HG03097 (cell line): ENCODE measurements at regions not wholly inside any gene's neighbourhood (a gene's known extent, or its start where the extent isn't known, plus 50 kb on each side); places are given as distances from the start of the nearest gene placed in this dataset.

Source experiments
- ATAC-seq: cut with Tn5 transposase; IDR thresholded peaks from one replicate; pipeline ENCODE4 v1.9.1; 2021; ENCODE audit not compliant: unreplicated experiment, low FRiP score

DNA sequence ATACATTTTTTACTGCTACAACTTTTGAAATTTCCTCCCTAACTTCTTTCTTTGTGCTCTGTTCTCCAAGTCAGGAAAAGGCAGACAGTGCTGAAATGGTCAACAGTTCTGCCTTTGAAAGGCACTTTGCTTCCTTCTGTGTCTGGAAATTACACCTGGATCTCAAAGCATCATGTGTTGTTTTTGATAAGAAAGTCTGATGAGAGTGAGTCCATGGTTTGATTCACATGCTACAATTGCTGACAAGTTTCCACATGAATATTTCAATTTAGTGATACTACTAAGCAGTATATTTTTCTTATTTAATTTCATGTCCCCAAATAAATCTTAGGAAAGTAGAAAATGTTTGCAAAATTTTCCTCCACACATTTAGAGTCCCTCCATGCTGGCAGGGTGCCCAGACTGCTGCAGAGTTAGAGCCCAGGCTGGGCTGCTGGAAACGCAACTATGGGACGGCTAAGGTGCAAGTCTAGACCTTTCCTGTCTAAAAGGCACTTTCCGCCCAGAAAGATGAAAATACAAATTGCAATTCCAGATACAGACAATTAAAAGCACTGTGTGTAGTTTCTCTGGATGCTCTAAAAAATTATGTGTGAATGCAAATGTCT is 96.6 kb upstream of the RUNX1 start:
- no peak for ATAC-seq

DNA sequence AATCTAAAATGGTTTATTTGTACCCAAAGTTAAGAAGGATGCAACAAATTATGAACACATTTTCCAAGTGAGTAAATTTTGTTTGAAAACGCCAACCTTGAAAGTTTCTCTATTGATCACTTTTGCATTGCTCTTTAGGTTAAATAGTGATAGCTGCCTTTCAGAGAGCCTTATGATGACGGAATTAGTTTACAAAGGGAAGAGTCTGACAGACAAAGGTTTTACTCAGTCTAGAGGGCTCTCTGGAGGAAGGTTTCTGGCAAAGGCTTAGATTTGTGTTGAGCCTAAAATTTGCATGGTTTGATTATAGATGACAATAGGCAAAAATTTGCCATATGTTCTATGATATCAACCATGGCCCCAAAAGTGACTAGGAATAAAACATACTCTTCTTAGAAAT is 95.9 kb upstream of the RUNX1 start:
- ATAC-seq = no peak

DNA sequence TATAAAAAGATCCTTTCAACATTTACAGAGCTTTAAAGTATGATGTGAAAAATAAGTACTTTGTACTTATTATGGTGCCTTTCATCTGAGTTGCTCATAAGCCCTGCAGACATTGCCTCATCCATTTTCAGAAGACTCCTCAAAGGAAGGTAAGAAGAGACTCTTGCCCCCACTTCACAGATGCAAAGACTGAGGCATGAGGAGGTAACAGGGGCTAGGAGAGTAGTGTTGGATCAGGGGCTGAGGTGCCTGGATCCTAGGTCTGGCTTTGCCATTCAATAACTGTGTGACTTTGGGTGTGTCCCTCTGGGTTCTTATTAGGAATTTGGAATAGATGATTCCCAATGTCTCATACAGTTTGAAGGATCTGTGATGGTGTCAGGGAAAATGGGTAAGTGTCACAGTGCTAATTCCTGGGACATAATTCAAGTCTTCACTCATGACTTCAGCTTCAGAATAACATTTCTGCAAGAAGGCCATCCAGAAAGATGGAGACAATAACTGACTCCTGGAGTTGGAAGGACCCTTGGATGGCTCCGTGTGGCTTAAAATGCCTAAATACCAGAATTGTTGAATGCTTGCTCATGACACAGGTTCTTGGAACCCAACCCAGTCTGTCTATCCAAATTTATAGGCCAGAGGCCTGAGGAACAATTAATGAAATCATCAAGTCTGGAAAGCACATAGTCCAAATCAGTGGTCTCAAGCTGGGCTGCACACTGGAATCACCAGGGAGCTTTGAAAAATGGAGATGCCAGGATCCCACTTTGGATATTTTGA is 93.1 kb upstream of the RUNX1 start:
- no peak for ATAC-seq

DNA sequence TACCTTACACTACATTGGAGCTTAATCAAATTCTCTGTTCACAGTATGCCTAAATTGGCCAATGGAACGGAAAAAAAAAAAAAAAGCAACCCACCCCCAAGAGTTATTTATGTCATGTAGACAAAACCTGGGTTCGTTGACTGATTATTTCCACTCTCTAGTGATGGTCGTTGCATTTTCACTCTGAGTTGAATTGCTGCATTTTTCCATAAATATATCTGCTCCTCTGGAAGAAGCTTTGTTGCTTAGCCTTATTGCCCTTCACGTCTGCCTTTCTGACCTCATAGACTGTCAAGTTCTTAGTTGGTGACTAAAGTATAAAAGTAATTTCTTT is 90.2 kb upstream of the RUNX1 start:
- ATAC-seq = no peak

DNA sequence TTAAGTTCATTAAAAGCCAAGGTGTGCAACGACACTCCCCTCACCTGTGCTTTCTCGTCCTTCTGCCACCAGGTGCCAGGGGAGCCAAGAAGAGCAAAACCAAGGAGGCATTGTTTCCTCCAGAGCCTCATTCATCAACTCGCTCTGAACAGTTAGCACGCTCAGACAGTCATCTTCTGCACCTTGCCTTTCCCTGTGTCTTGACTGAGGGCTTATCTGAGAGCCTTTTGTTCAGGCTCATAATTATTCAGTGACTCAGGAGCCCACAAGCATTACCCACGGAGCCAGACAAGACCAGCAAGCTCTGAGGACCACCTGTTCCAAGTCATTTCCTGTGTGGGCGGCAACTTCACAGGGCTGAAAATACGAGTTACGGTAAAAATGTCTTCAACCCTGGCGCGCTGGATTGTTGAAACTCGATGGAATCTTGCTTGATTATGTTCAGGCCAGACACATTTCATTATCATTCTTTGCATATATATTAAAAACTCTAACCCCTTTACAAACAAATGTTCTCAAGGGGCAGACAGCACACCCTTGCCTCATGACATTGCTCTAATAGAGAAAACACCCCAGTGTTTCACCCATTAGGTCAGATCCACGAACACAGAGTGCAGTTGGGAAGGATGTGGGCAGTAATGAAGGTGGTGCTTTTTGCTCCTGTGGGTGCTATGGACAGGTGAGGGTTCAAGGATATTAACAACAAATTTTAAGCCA is 89.7 kb upstream of the RUNX1 start:
- ATAC-seq = no peak

DNA sequence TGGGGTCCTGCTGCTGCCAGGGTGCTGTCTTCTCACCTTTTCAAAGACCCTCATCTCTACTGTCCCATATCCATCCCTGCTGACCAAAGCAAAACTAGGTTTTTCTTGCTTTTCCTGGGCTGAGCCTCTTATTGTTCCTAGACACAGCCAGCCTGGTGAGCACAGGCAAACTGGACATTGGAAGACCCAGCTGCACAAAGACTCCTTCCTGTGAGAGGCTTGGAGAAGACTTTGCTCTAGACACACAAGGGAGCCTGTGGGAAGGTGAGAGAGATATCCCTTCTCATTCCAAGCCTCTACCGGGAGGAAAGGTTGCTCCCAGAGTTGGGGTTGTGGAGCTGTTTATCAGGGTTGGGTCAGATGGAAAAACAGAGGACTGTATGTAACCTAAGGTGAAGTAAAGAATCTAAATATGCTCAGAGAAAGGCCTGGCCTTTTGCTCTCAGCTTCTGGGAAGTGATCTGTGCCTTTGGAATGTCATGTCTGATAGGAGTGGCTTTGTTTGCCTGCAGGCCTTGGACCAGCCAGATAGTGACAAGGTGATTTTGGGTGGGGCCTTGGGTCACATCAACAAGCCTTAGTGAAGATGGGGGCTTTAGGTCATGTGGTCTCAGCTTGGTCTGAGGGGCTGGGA is 87.6 kb upstream of the RUNX1 start:
- no peak for ATAC-seq

DNA sequence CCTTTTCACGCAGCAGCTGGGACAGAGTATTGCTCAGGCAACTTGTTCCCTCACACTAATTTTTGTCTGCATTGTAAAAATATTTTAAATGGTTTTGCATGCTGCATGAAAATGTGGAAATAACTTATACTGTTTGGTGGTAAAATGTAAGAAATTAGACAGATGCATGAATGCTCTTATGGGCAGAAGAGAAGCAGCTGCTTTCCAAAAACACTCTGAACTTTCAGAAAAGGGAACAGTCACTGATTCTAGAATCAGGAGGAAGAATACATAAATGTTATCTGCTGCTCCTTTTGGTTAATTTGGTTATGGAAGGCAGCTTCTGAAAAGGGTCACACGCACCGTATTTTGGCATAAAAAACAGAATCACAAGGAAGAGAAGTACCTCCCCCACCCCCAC is 87.0 kb upstream of the RUNX1 start:
- ATAC-seq = no peak

DNA sequence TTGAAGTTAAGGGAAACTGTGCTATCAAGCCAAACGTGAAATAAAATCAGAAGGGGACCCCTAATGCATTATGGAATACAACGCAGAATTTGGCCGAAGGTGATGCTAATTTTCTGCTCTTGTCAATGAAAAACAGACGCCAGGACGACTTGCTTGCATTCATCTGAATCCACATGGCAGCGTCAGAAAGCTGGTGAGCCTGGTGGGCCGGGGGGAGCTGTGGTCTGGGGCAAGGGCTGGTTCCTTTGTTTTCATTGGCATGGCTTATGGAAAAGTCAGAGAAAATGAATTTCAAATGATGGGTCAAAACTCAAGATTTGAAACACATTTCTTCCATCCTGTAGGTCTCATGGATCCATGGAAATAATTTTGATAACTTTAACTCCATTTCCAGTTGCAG is 86.4 kb upstream of the RUNX1 start:
- ATAC-seq = no peak

DNA sequence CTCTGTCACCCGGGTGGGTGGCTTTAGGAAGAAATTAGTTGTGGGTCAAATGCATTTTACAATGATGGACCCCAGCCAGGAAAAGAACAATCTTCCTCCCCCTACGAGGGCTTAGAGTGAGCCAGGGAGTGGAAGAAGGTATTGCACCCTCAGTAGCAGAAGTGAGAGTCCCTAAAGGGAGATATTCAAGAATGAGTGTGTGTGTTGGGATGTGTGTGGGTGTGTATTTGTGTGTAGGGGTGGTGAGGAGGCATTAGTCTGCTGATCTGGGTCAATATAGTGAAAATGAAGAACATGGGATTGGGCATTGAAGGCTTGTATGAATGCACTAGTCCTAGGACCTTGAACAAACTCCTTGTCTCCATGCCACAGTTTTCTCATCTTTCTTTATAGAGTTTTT is 85.2 kb upstream of the RUNX1 start:
- no peak for ATAC-seq

DNA sequence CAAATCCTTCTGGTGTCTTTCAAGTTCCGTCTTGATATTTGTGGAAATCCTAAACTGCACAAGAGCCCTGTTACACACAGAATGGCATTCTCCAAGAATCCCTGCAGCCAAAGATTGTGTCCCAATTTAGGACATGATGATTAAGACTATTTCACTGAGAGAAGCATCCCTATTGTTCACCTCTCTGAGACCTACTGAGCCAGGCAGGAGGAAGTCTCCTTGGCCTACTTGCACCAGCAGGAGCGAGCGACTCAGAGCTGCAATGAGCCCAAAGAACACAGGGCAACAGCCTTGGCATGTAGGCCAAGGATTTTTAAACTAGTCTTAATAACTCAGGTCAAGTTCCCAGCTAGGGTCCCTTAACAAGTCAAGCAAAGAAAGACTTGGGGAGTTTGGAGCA is 79.4 kb upstream of the RUNX1 start:
- ATAC-seq = no peak

DNA sequence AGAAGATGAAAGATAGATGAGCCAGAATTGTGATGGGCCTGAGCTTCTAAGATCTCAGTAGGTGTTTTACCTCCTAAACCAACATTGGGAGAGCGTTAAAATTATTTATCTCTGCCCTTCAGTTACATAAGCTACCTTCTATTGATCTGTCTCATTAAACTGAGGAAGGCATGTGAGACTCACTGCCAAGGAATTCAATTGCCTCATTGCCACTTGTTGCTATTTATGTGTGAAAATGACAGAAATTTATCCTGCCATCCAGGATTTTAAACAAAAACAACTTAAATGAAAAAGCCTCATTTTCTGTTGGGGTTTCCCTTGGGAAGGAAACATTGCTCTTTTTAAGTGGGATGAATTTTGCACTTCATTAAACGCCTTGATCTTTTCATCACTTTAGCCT is 78.7 kb upstream of the RUNX1 start:
- no peak for ATAC-seq

DNA sequence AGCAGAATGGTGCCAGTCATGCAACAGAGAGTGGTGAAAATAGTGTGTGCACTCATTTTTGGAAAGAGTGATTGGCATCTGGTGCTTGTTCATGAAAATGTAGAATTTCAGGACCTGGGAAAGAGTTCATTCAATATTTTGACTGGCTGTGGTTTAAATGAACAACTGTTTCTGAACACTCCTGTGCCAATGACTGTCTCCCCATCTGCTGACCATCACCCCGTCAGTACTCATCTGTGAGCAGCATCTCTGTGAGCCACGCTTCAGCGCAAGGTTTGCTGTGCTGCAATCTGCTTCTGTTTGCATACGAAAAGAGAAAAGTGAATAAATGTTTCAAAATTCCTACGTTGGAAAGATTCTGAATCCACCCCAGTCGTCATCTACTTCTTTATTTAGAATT is 77.9 kb upstream of the RUNX1 start:
- ATAC-seq = no peak

DNA sequence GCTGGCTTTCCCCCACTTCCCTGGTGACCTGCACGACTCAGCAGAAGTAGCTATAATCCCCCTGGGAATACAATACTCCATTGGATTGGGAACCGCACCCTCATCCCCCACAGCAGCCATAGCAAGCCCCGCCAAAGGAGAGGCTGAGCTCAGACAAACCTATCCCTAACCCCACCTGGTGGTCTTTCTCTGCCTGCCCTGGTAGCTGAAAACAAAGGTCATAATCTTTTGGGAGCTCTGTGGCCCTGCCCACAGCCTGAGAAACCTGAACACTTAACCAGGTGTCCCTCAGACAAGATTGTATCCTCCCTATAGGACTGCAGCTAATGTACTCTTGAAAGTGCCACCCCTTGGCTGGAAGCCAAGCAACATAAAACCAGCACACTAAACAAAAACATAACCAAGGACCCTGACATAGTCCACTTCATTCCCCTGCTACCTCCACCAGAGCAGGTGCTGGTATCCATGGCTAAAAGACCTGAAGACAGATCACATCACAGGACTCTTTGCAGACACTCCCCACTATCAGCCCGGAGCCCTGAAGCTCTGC is 71.6 kb upstream of the RUNX1 start:
- no peak for ATAC-seq

DNA sequence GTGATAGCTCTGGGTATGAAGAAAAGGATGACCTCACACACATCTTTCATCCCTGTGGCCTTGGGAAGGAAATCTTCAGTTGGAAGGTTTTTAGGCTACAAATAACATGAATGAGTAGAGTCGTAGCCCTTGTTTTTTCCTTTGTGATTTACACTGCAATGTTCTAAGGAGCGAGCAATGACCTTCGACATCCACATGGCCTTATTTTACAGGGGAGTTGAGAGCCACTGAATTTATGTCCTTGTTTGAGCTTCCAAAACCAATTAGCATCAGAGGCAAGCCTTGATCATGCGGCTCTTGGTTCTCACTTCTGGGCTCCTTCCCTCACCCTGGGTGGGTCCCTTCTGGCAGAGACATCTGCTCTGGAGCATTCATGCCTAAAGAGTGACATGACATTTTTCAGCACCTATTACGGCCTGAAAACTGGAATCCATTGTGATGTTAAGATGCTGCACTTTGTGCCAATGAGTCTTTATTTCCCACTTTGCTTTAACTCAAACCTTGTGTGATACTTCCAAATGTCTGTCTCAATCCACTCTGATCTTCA is 70.5 kb upstream of the RUNX1 start:
- ATAC-seq = no peak

DNA sequence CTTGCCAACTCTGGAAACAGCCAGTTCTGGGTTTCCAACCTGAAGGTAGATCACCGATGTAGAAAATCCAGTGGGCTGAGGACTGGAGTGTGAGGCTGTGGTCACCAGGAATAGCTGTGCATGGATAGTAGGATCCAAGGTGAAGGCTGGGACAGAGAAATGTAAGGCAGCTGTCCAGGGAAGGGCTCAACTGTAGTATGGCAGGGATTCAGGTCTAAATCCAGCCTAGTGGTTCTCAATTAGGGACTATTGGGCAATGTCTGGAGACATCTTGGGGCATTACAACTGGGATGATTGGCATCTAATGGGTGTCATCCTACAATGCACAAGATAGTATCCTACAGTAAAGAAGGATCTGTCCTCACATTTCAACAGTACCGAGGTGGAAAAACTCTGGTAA is 67.7 kb upstream of the RUNX1 start:
- ATAC-seq = no peak

DNA sequence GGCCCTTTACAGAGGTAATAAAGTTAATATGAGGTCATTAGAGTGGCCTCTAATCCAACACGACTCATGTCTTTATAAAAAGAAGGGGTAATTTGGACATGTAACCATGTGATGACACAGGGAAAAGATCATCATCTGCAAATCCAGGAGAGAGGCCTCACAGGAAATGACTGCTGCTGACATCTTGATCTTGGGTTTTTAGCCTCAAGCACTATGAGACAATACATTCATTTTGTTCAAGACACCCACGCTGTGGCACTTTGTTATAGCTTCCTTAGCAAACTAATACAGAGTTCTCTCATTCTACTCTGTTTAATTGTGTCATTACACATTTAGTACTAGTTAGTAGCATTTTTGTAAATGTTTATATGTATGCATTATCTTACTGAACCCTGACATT is 64.0 kb upstream of the RUNX1 start:
- no peak for ATAC-seq

DNA sequence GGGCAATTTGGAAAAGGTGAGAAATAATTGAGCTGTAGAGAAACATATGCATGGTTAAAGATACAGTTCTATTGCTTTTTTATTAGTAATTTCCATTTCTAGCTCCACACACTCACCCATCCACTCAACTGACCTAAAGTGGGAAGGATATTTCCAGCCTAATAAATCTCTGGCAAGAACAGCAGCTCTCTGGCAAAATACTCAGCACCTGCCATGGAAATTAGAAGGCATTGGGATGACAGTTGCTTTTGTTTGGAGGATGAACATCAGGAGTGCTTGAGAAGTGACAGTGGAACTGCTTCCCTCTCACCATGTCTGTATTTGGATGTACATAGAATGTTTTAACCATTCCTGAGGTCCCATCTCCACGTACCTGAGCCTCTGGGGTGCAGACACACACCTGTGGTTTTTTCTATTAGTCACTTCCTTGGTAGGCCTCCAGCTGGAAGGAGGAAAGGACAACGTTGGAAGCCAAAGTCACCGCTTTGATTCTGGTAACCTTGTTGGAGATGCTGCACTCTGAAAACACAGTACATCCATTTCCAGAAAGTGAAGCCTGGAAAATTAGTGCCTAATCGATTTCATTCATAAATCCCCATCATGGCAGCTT is 62.3 kb upstream of the RUNX1 start:
- ATAC-seq = no peak

DNA sequence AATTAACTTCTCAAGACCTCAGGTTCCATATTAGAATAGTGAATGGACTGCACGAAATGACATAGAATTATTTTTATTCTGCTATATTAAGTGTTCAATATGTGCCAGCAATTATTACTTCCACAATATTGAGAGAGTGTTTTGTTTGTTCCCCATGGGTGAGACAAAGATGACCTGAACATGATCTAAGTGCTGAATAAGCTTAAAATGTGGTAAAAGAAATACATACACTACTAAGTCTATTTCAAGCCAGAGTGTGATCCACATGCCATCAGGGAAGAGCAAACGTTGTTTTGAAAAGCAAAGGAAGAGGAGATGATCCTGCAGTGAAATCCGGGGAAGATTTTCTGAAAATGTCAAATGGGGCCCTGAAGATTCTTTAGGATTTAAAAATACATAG is 59.8 kb upstream of the RUNX1 start:
- no peak for ATAC-seq

DNA sequence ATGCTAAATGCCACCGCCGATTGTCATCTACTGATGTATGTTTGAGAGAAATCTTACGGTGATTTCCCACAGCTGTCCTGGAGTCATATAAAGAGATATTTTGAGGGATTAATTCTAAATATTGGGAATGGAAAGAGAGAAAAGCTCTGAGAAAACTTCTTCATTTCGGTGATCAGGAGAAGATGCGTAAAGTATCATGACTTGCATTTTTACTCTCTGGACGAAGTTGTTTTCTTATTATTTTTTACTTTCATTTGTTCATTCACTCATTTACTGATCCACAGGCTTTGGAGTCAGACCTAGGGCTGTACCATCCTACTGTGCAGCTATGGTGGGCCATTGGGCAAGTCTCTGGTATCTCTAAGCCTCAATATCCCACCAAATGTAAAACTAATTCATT is 58.4 kb upstream of the RUNX1 start:
- no peak for ATAC-seq

DNA sequence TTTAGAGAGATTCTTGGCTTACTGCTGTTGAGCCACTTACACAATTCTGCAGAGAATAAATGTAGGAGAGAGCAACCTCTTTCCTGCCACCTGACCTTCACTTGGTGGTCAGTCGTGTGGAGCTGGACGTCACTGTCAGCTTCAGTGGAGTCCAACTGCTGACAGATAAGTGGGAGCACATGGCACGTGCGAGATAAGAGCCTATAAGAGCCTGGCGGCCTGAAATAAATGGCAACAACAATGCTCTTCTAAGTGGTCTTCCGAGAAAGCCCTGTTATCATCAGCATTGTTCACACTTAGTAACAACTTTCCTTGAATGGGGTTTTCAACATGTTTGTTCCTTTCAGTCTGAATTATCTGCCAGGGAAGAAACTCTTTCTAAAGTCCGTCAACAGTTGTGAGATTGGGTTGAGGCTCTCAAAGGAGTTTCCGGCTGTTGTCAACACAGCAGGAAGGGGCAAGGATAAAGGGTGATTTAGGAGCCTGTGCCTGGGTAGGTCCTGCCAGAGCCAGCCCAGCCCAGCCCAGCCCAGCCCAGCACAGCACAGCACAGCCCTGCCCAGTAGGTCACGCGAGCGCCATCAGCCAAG is 57.2 kb upstream of the RUNX1 start:
- no peak for ATAC-seq
